Limb (tissue), 2 donors: ENCODE measurements at regions not wholly inside any gene's neighbourhood (a gene's known extent, or its start where the extent isn't known, plus 50 kb on each side); places are given as distances from the start of the nearest gene placed in this dataset.
A peak's percentile ranks its signal among the peaks of the same experiment; 100 is the strongest.

Experiments used
- DNase-seq, 2 donors: peaks; one replicate each; pipeline ENCODE4 v3.0.0-alpha.2; 2016; ENCODE audit errors: extremely low spot score in 2 of 2

DNA sequence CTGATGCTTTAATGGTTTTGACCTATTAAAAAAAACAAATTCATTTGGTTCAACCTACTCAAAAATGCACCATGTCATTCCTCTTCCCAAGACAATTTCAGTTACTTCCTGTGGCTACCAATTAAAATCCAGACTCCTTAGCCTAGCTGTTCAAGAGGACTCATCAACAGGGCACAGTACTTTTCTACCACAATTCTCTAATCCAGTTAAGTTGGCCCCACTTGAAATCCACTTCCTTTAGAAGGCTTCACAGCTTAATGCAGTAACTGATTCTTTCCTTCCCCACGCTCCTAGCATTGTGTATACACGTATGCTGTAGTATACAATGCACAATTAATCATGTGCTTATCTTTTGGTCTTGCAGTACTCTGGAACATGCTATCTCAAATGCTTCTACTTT lies 129.8 kb downstream of the UGT8 start:
- DNase-seq: no peak

DNA sequence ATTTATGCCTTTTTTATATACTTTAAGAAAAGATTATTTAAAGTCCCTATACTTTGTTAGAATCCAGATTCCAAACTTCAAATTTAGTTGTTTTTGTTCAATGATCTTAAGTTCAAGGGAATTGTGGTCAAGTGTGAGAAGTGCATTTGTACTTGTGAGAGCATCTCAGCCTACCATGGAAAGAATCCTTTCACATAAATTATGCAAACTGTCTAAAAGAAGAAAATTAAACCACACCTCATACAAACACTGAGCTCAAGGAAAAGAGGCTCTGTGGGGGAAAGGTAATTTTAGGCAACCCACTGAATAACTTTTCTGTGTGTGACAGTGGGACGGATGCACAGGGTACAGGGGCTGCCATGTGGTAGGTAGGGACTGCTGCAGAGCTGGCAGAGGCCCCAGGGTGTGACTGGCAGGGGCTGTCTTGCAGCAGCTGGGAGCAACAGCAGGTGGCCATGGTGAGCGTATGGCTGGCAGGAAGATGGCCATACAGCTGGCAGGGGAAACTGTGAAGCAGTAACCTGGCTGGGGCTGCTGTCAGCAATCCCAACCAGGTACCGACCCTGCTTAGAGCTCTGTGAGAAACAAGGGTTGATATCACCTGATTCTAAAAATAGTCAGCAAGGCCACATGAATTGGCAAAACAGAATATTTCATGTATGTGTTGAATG lies 130.6 kb downstream of the UGT8 start:
- peak in 1 of 2 donors; percentile 37 for DNase-seq

DNA sequence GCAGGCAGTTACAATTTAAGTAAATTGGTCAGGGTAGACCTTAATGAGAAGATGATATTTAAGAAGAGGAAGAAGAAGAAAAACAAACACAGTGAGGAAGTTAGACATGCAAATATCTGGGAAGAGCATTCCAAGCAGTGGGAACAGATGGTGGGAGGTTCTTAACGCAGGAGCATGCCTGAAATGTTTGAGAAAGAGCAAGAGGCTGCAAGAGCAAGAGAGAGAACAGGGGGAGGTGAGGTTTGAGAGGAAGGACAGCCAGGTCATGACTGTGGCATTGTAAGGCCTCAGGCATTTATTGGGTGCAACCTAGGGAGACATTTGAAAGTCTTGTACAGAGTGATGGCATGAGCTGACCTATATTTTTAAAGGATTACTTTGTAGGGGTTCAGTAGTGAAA lies 136.0 kb downstream of the UGT8 start:
- no peak for DNase-seq

DNA sequence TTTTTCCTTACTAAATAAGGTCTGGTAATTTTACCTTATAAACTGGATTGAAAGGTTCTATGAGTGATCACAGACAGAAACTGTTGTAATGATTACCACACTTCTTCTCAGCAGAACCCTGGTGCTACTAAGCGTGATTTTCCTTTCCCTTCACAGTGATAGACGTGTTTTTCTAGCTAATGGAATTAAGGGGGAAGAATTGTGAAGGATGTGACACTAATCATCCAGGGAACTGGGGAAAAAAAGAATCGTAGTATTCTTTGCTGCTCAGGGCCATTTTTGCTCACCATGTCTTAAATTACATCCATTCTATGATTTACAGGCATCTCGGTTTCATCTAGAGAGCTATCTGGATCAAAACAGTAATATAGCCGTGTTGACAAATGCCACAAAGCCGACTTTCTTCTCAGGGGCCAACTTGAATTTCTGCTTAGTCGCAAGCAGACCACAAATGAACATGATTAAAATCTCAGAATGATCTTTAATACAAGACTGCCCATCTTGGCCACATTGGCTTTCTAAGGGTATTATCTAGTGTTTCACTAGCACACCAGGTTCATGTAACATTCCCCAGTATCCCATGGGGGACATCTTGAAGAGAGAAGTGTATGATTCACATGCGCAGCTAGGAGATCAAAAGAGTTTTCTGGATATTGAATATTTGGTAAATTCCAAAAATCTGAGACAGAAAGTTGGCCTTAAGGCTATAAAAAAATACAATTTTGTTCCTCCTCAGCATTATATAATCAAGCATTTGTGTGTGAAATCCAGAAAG lies 154.0 kb downstream of the UGT8 start:
- no peak for DNase-seq

DNA sequence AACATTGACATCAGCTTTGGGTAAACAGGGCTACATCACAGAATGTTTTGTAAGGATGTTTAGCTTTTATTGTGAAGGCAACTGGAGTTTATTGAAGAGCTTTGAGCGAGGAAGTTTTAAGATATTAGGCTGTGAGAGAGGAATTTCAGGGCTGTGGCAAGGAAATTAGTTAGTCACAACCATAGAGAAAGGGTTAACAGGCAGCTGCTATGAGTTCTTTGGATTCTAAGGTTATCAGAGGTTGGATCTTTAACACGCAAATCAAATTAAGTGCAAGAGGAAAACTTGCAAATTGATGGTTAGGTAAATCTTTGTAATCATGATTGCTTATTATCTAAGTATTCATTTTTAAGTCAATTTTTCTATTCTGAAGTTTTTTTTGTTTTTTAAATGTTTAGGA lies 156.0 kb downstream of the UGT8 start:
- no peak for DNase-seq

DNA sequence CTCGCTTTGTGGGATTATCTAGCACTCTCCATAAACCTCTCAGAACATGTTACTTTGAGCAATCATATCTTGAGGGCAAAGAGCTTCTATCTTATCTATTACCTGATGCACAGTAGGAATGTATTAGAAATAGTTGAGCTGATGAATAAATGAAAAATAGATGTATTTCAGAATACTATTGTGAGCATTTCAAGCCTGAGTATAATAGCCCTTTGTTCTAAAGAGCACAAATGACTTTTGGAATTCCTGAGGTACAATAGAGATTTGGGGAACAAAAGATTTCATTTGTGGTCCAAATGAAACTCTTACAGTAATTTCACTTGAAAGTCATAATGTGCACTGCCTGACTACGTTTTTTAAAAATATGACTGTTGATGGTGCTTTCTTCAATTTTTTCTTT lies 159.5 kb downstream of the UGT8 start:
- no peak for DNase-seq

DNA sequence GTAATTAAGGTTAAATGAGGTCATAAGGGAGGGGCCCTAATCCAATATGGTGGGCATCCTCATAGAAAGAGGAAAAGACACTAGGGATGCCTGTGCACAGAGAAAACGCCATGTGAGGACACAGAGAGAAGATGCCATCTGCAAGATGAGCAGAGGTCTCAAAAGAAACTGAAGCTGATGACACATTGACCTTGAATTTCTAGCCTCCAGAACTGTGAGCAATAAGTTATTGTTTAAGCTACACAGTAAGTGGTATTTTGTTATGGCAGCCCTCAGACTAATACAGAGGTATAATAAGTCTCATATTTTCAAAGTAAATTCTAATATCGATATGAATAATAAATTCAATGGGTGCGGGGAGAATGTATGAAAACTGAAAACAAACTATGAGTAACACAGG lies 169.9 kb downstream of the UGT8 start:
- no peak for DNase-seq

DNA sequence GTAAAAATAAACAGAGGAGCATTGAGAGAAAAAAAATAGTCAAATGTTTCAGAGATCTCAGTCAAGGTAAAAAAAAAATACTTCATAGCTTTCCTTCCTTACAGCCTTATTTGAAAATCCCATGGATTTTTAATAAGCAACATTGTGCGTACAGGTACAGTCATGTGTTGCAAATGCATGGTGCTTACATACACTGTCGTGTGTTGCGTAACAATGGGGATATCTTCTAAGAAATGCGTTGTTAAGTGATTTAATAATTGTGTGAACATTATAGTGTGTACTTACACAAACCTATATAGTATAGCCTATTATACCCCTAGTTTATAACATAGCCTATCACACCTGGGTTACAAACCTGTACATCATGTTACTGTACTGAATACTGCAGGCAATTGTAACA lies 172.0 kb downstream of the UGT8 start:
- DNase-seq: no peak

DNA sequence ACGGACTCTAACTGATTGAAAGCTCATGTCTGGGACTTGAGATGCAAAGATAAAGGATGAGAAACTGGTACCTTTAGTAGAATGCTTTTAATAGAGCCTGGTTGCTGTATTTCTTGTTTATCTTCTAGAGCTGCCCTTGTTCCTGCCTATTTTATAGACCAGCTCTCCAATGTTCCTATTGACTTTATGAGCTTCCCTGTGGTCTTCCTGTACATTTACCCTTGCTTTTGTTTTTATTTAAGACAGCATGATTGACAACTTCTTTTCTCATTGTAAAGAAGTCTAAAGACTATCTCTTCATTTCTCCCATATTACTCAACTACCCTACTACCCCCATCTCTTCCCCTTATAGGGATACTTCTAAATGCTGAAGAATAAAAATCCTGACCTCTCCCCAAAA lies 174.7 kb downstream of the UGT8 start:
- no peak for DNase-seq
